ENCODE measurements at regions not wholly inside any gene's neighbourhood (a gene's known extent, or its start where the extent isn't known, plus 50 kb on each side); places are given as distances from the start of the nearest gene placed in this dataset.

GRCh38 chr1:56236688-56237087 lies 342.7 kb downstream of the PLPP3 start:
- no peak overlapping the region for H3K4me2 ChIP-seq
- ChIA-PET CTCF (no interaction called here), POLR2A (no interaction called here)
- H3K4me3 ChIP-seq, result no peak overlapping the region
- 72% methylated on average over 4 of the region's 4 CpGs for WGBS (ENCODE audit: missing lambda C conversion rate)
- TF ChIP-seq ZFP36 (IDR thresholded peaks at IDR 0.05; ENCODE audit: borderline replicate concordance, partially characterized antibody) (no peak), POLR2A (IDR thresholded peaks at IDR 0.05; ENCODE audit: low read length) (no peak), CBX2 (IDR thresholded peaks at IDR 0.05; ENCODE audit: borderline replicate concordance, low read depth) (no peak), CHD4 (IDR thresholded peaks at IDR 0.05; ENCODE audit: borderline replicate concordance) (no peak), CBX8 (IDR thresholded peaks at IDR 0.05) (no peak), ATOH8 (CRISPR knock-in tag; IDR thresholded peaks at IDR 0.05; ENCODE audit: low read depth) (no peak), KDM1A (IDR thresholded peaks at IDR 0.05; ENCODE audit: low read depth) (no peak), RNF2 (IDR thresholded peaks at IDR 0.05; ENCODE audit: borderline replicate concordance, low read depth) (no peak), HDAC2 (IDR thresholded peaks at IDR 0.05) (no peak), REST (IDR thresholded peaks at IDR 0.05) (no peak), SREBF2 (IDR thresholded peaks at IDR 0.05) (no peak), ZNF302 (CRISPR knock-in tag; IDR thresholded peaks at IDR 0.05) (no peak), MYC (IDR thresholded peaks at IDR 0.05; ENCODE audit: borderline replicate concordance, low read length) (no peak), NR3C1 (IDR thresholded peaks at IDR 0.05) (no peak), PHF8 (IDR thresholded peaks at IDR 0.05; ENCODE audit: borderline replicate concordance, low read depth) (no peak), NFE2L2 (conservative IDR thresholded peaks at IDR 0.05; ENCODE audit: low read length) (no peak)
- no peak overlapping the region for H3K27ac ChIP-seq
- FAIRE-seq, result no peak
- peaks cover 1% of the 10 kb centered on the region; the same call in 1 of the 3 replicates for H3K9me3 ChIP-seq
- no peak for DNase-seq (ENCODE audit: low read depth in 1 of 2, low spot score in 1 of 2)
- ATAC-seq, result no peak
- no peaks in the 10 kb centered on the region for H3K4me1 ChIP-seq

GRCh38 chr1:56235909-56236510 lies 343.4 kb downstream of the PLPP3 start:
- Histone ChIP-seq H3K4me2 (no peak overlapping the region), H3K9me3 (no peaks in the 10 kb centered on the region), H3K27ac (no peak overlapping the region), H3K4me3 (no peak overlapping the region), H3K4me1 (no peaks in the 10 kb centered on the region)
- 48% methylated on average over 2 of the region's 2 CpGs for WGBS (ENCODE audit: missing lambda C conversion rate)
- ChIA-PET POLR2A (no interaction called here), CTCF (no interaction called here)
- ATAC-seq (no peak), FAIRE-seq (no peak), DNase-seq (ENCODE audit: low read depth in 1 of 2, low spot score in 1 of 2) (no peak)
- no peak for TF ChIP-seq REST (IDR thresholded peaks at IDR 0.05)
- TF ChIP-seq KDM5A (IDR thresholded peaks at IDR 0.05), result no peak
- no peak for TF ChIP-seq TFCP2L1 (CRISPR knock-in tag; IDR thresholded peaks at IDR 0.05)
- TF ChIP-seq GATA3 (IDR thresholded peaks at IDR 0.05; ENCODE audit: borderline replicate concordance), result no peak
- TF ChIP-seq POLR2A (IDR thresholded peaks at IDR 0.05; ENCODE audit: low read length), result no peak
- no peak for TF ChIP-seq BHLHE40 (IDR thresholded peaks at IDR 0.05; ENCODE audit: low read depth, low read length)
- TF ChIP-seq ESRRA (IDR thresholded peaks at IDR 0.05; ENCODE audit: borderline replicate concordance, low read length), result no peak
- TF ChIP-seq HDAC2 (IDR thresholded peaks at IDR 0.05), result no peak
- no peak for TF ChIP-seq ZSCAN20 (CRISPR knock-in tag; IDR thresholded peaks at IDR 0.05)
- TF ChIP-seq MAFK (IDR thresholded peaks at IDR 0.05; ENCODE audit: partially characterized antibody), result no peak
- no peak for TF ChIP-seq CBX8 (IDR thresholded peaks at IDR 0.05)
- no peak for TF ChIP-seq PBX3 (IDR thresholded peaks at IDR 0.05)
- TF ChIP-seq EHMT2 (IDR thresholded peaks at IDR 0.05; ENCODE audit: low read depth), result no peak
- TF ChIP-seq HMGXB4 (CRISPR knock-in tag; IDR thresholded peaks at IDR 0.05; ENCODE audit: borderline replicate concordance), result no peak
- TF ChIP-seq CHD4 (IDR thresholded peaks at IDR 0.05; ENCODE audit: borderline replicate concordance), result no peak
- no peak for TF ChIP-seq TP53 (CRISPR knock-in tag; IDR thresholded peaks at IDR 0.05)
- no peak for TF ChIP-seq EHF (CRISPR knock-in tag; IDR thresholded peaks at IDR 0.05)
